Spleen (tissue), 11 donors: ENCODE measurements at regions not wholly inside any gene's neighbourhood (a gene's known extent, or its start where the extent isn't known, plus 50 kb on each side); places are given as distances from the start of the nearest gene placed in this dataset.

Experiments used
- DNase-seq: peaks from one replicate; pipeline ENCODE4 v3.0.0-alpha.2; 2020
- H3K27ac ChIP-seq, 8 donors: fragments of 200-600 bp; sonication (generic) in 7 of 8; 1 replicate in 4 of 8; 2 replicates in 4 of 8; pipeline versions ENCODE4 v1.5.0 to v1.8.0; 2016 to 2021; ENCODE audit warnings: inconsistent platforms in 4 of 8, mild to moderate bottlenecking in 4 of 8, moderate library complexity in 1 of 8
- H3K27me3 ChIP-seq, 7 donors: fragments of 200-600 bp; sonication (generic) in 6 of 7; replicated peaks in 1 of 7; 1 replicate in 4 of 7; 2 replicates in 3 of 7; pipeline versions ENCODE4 v1.5.0 to v1.8.0; 2016 to 2021; ENCODE audit warnings: inconsistent platforms in 3 of 7, mild to moderate bottlenecking in 1 of 7
- H3K36me3 ChIP-seq, 6 donors: fragments of 200-600 bp; sonication (generic) in 5 of 6; 1 replicate in 4 of 6; 2 replicates in 2 of 6; pipeline versions ENCODE4 v1.5.0 to v1.8.0; 2016 to 2021; ENCODE audit warnings: inconsistent platforms in 2 of 6
- H3K4me1 ChIP-seq, 6 donors: fragments of 200-600 bp; sonication (generic) in 5 of 6; 1 replicate in 3 of 6; 2 replicates in 3 of 6; pipeline versions ENCODE4 v1.5.0 to v1.8.0; 2016 to 2021; ENCODE audit warnings: inconsistent platforms in 3 of 6
- H3K4me3 ChIP-seq, 8 donors: fragments of 200-600 bp; sonication (generic) in 7 of 8; 1 replicate in 4 of 8; 2 replicates in 4 of 8; pipeline versions ENCODE4 v1.5.0 to v1.8.0; 2016 to 2021; ENCODE audit warnings: inconsistent platforms in 4 of 8, mild to moderate bottlenecking in 4 of 8, moderate library complexity in 2 of 8
- H3K9me3 ChIP-seq, 8 donors: fragments of 200-600 bp; sonication (generic) in 7 of 8; 1 replicate in 4 of 8; 2 replicates in 4 of 8; pipeline versions ENCODE4 v1.5.0 to v1.8.0; 2016 to 2021; ENCODE audit warnings: inconsistent platforms in 4 of 8
- POLR2A ChIP-seq, 3 donors: fragments of 450-650 bp; IDR thresholded peaks; one replicate each; pipeline ENCODE4 v1.5.1; 2017; ENCODE audit warnings: antibody characterized with exemption in 3 of 3, mild to moderate bottlenecking in 1 of 3
- POLR2AphosphoS5 ChIP-seq, 3 donors: sonication (generic); formaldehyde crosslinking; IDR thresholded peaks; one replicate each; pipeline ENCODE4 v1.5.1; 2017; ENCODE audit warnings: antibody characterized with exemption in 3 of 3
- WGBS, 5 donors: extraction: QIAGEN DNeasy Blood & Tissue Kit in 3 of 5; methylation state at CpG; one replicate each; pipeline versions ENCODE4 v1.1.5 to v1.1.7; 2013 to 2018; 5-methylcytosine and 5-hydroxymethylcytosine counted together
- intact Hi-C: fragments of 100-400 bp; cut with DNase I; formaldehyde crosslinking; loops from one replicate; pipeline ENCODE4 v1.15.0; 2023; ENCODE audit warnings: low total_unique reads
- TF ChIP-seq, protein P1 (sequence below), 11 experiments: fragments of 200-600 bp in 7 of 11; fragments of 450-650 bp in 4 of 11; sonication (generic) in 4 of 11; IDR thresholded peaks in 8 of 11; conservative IDR thresholded peaks in 3 of 11; 1 replicate in 7 of 11; 2 replicates in 4 of 11; pipeline versions ENCODE4 v1.4.0 to v1.8.0; 2016 to 2021; ENCODE audit warnings: antibody characterized with exemption in 11 of 11, inconsistent platforms in 4 of 11, mild to moderate bottlenecking in 1 of 11
- donor health status: healthy with polysubstance abuse.
- donor health status: DM: no; HTN: no; CAD: no; lungs with moderate emphysema.
- donor health status: DM: no; HTN: no; CAD: no.
- donor health status: Bipolar disorder and iron deficiency.
- donor health status: healthy.
- donor health status: DM: no; HTN: no; CAD: no.
- donor health status: DM: yes; HTN: yes; CAD: no.

GRCh38 chr7:48786951-48787350 lies 137.4 kb upstream of the CDC14C start:
- H3K27ac ChIP-seq: no peak overlapping the region
- no peaks in the 10 kb centered on the region for H3K27me3 ChIP-seq
- peaks cover 0 to 12% (median 0%) of the 10 kb centered on the region in 8 donors for H3K9me3 ChIP-seq
- no peak for DNase-seq
- no peak overlapping the region for H3K4me3 ChIP-seq
- intact Hi-C loops: no loop called here
- TF ChIP-seq POLR2AphosphoS5 (IDR thresholded peaks at IDR 0.05) (no peak), POLR2A (IDR thresholded peaks at IDR 0.05) (no peak)
- WGBS, 5 donors: 56 to 78% (median 67%) methylated on average over 3 of the region's 3 CpGs
- no peaks in the 10 kb centered on the region for H3K4me1 ChIP-seq
- no peaks in the 10 kb centered on the region for H3K36me3 ChIP-seq

- Histone ChIP-seq H3K9me3 (peaks cover 0 to 5% (median 0%) of the 10 kb centered on the region in 8 donors), H3K27ac (no peak overlapping the region), H3K36me3 (no peaks in the 10 kb centered on the region), H3K4me1 (no peaks in the 10 kb centered on the region), H3K4me3 (no peak overlapping the region), H3K27me3 (no peaks in the 10 kb centered on the region)
- no peak for DNase-seq
- WGBS, 5 donors: 75 to 91% (median 86%) methylated on average over 2 of the region's 2 CpGs
- TF ChIP-seq POLR2AphosphoS5 (IDR thresholded peaks at IDR 0.05): no peak
- intact Hi-C loops: no loop called here
These were observed 121.1 kb upstream of the CDC14C start for GRCh38 chr7:48803250-48803649.

DNA sequence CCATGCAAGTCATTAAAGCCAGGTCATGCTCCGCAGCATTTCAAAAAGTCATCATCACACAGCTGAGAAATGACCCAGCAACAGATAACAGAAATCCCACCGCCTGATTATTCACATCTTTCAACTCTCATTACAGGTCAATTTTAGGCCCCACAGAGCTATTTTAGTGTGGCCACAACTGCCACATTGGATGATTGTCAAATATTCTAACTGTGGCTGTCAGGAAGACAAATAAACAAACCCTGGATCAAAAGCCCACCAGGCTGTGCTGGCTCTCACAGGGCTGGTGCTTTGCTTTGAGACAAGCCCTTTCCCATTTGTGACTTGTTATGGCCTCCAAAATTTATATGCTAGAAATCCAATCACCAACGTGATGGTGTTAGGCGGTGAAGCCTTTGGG lies 117.6 kb upstream of the CDC14C start:
- H3K4me3 ChIP-seq: no peak overlapping the region
- H3K36me3 ChIP-seq: no peaks in the 10 kb centered on the region
- H3K4me1 ChIP-seq: no peaks in the 10 kb centered on the region
- no peak overlapping the region for H3K27ac ChIP-seq
- no peaks in the 10 kb centered on the region for H3K27me3 ChIP-seq
- DNase-seq: no peak
- intact Hi-C loops: no loop called here
- no peaks in the 10 kb centered on the region for H3K9me3 ChIP-seq
- TF ChIP-seq POLR2AphosphoS5 (IDR thresholded peaks at IDR 0.05): no peak
- no peak for TF ChIP-seq POLR2A (IDR thresholded peaks at IDR 0.05)
- TF ChIP-seq, protein P1, sequence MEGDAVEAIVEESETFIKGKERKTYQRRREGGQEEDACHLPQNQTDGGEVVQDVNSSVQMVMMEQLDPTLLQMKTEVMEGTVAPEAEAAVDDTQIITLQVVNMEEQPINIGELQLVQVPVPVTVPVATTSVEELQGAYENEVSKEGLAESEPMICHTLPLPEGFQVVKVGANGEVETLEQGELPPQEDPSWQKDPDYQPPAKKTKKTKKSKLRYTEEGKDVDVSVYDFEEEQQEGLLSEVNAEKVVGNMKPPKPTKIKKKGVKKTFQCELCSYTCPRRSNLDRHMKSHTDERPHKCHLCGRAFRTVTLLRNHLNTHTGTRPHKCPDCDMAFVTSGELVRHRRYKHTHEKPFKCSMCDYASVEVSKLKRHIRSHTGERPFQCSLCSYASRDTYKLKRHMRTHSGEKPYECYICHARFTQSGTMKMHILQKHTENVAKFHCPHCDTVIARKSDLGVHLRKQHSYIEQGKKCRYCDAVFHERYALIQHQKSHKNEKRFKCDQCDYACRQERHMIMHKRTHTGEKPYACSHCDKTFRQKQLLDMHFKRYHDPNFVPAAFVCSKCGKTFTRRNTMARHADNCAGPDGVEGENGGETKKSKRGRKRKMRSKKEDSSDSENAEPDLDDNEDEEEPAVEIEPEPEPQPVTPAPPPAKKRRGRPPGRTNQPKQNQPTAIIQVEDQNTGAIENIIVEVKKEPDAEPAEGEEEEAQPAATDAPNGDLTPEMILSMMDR (IDR thresholded peaks at IDR 0.05 in 8 of 11, conservative IDR thresholded peaks at IDR 0.05 in 3 of 11): no peak
- WGBS, 5 donors: 47 to 66% (median 54%) methylated on average over 4 of the region's 4 CpGs

GRCh38 chr7:48811071-48811470 lies 113.3 kb upstream of the CDC14C start:
- Histone ChIP-seq H3K4me1 (no peaks in the 10 kb centered on the region), H3K36me3 (no peaks in the 10 kb centered on the region), H3K9me3 (no peaks in the 10 kb centered on the region), H3K27me3 (no peaks in the 10 kb centered on the region), H3K4me3 (no peak overlapping the region), H3K27ac (no peak overlapping the region)
- intact Hi-C loops: no loop called here
- WGBS, 5 donors: 39 to 89% (median 78%) methylated on average over 2 of the region's 2 CpGs
- DNase-seq: no peak
- no peak for TF ChIP-seq POLR2A (IDR thresholded peaks at IDR 0.05)
- TF ChIP-seq, protein P1 (IDR thresholded peaks at IDR 0.05 in 8 of 11, conservative IDR thresholded peaks at IDR 0.05 in 3 of 11): no peak
- no peak for TF ChIP-seq POLR2AphosphoS5 (IDR thresholded peaks at IDR 0.05)

DNA sequence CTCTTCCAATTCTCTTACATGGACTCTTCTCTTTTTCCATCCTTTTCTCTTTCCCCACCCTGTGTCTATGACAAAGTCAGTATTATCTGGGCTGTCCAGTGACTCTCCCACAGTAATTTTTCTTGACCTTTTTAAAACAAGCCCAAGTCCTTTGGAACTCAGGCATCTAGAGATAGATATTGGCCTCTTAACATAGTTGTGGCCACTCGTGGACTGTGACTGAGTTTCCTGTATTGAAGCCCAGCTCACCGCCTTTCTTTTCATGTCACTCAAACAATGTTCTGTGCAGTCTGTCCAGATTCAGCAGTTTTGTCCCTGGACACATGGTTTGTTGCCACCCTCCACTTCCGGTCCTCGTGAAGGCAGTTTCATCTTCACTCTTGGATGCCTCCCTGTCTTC lies 110.9 kb upstream of the CDC14C start:
- no peak for DNase-seq
- intact Hi-C loops: no loop called here
- Histone ChIP-seq H3K36me3 (no peaks in the 10 kb centered on the region), H3K4me1 (no peaks in the 10 kb centered on the region), H3K9me3 (no peaks in the 10 kb centered on the region), H3K4me3 (no peak overlapping the region), H3K27me3 (no peaks in the 10 kb centered on the region), H3K27ac (no peak overlapping the region)
- WGBS, 5 donors: 57 to 70% (median 66%) methylated on average over 4 of the region's 4 CpGs
- TF ChIP-seq POLR2AphosphoS5 (IDR thresholded peaks at IDR 0.05) (no peak), POLR2A (IDR thresholded peaks at IDR 0.05) (no peak)
- TF ChIP-seq, protein P1 (IDR thresholded peaks at IDR 0.05 in 8 of 11, conservative IDR thresholded peaks at IDR 0.05 in 3 of 11): no peak
